HG02938 (cell line): ENCODE measurements at regions not wholly inside any gene's neighbourhood (a gene's known extent, or its start where the extent isn't known, plus 50 kb on each side); places are given as distances from the start of the nearest gene placed in this dataset.

Source experiments
- ATAC-seq: cut with Tn5 transposase; IDR thresholded peaks from one replicate; pipeline ENCODE4 v1.9.1; 2021; ENCODE audit warnings: mild to moderate bottlenecking, moderate library complexity; ENCODE audit not compliant: unreplicated experiment

DNA sequence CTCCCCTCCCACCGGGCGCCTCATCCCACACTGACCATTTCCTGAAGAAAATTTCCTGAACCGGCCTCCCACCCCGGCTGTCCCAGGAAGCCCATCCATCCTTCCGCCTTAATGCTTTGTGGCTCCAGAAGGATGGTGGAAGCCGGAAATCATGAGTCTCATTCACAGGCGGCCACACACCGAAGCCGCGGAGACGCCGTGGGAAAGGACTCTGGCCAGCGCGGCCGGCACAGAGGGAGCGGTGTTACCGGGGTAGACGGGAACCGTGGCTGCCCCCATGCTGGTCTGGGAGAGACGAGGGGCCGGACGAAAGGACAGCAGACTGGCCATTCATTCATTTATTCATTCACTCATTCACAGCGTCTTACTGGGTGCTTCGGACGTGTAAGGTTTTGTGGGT, 326.8 kb downstream of the SEC14L1 start:
- ATAC-seq, result no peak

DNA sequence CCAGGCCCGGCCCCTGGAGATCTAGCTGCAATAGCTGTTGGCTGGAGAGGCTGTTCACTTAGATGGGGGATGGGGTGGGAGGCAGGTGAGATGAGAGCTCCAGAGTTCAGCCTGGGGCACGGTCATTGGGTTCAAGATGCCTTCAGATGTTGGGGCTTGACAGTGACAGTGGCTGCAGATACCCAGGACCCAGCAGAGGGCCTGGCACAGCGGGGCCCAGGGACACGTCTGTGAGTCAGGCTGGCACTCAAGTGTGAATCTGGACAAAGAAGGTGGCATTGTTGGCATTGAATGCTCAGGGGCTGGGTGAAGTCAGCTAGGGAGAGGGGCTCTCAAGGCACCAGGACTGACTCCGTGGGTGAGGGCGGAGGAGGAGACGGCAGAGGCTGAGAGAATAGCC, 328.1 kb downstream of the SEC14L1 start:
- no peak for ATAC-seq

DNA sequence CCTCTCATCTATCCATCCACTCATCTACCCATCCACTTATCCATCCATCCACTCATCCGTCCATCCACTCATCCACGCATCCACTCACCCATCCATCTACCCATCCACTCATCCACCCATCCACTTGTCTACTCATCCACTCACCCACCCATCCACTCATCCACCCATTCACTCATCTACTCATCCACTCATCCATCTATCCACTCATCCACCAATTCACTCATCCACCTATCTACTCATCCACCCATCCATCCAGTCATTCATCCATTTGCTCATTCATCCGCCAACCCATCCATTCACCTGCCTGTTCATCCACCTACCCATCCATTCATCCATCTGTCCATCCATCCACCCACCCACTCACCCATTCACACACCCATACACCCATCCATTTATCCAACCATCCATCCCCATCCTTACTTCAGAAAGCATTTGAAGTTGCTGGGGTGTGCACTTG, 329.6 kb downstream of the SEC14L1 start:
- ATAC-seq, result no peak

DNA sequence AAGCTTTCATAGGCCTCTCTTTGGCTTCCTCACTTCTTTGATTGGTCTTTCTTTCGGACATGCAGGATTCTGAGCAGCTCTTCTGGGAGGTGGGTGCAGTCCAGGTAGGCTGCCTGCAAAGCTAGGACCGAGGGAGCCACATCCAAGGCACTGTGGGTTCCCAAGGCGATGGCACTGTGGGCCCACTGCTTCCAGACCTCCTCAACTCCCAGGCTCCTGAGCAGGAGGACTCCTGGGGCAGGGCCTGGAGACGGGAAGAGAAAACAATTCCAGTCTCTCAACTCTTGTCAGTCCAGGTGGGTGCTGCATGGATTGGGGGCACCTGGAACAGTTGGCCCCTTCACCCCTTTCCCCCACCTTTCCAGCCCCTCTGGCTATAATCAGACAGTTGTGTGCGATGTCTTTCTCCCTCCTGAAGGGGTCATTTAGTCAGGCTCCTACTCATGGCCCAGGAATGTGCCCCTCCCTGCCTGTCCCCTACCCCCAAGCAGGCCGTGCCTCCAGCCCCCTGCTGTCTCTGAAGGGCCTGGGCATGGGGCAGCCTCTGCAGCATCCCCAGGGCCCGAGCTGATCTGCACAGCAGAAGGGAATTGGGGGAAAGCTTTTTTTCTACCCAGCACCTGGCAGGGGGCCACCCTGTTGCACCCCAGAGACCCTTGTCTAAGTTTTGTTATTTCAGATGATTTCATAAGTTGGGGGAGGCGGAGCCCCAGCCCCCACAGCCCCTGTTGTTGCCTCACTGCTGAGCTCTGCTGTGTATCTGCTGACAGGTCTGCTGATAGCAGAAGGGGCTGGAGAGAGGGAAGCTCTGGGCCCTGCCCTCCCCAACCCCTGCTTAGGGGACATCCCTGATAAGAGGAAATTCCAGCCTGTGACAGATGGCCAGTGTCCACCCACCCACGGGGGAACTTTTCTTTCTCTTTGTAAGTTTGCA, 330.3 kb downstream of the SEC14L1 start:
- no peak for ATAC-seq

DNA sequence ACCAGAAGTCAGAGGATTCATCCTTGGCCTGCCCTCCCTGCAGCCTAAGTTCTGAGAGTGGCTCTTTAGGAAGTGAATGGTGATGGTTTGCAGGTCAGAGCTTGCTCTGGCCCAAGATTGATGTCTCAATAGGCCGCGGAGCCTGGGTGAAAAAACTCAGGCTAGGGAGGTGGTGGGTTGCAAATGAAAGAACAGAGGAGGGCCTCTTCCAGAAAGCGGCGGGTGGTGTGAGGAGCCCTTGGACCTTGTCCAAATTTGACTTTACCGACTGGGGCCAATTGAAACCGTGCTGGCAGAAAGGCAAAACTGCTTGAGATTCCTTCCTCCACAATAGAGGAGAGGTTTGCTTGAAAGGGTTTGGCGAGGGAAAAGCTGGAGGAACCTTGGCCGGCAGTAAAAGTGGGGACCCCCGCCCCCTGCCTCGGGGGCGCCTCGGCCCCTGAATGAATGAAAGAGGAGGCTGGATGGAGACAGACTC, 331.3 kb downstream of the SEC14L1 start:
- ATAC-seq, result no peak

DNA sequence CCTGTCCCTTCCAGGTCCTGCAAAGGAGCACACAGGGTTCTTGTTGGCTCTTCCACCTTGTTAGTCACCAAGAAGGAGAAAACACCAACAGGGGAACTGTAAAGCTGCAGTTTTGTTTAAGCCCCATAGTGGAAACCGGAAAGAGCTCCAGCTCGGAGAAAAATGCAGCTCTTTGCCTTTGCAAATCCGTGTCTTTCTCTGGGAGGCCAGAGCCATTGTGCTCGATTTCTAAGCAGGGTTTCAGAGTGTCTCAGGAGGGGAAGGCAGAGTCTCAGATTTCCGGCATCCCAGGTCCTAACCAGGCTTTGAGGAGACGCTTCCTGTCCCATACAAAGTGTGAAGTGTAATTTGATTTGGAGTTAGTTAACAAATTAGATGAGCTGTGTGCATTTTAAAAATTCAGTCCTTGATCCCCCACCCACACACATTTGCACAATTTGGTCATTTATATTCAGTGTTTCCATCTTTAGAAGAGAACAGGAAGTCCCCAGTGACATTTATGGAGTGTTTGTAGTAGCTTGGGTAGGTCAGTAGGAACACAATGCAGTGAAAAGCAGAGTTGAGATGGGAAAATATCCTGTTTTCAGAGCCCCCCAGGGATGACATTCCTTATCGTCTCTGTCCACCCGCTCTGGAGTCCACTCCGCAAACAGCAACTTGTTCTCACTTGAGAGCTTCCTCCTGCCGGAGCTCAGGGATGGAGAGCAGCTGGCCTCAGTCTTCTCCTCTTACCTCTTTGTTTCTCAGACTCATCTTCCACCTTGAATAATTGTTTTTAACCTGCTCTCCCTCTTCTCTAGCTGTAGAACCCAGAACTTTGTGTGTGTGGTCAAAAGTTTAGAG, 331.9 kb downstream of the SEC14L1 start:
- ATAC-seq, result no peak

DNA sequence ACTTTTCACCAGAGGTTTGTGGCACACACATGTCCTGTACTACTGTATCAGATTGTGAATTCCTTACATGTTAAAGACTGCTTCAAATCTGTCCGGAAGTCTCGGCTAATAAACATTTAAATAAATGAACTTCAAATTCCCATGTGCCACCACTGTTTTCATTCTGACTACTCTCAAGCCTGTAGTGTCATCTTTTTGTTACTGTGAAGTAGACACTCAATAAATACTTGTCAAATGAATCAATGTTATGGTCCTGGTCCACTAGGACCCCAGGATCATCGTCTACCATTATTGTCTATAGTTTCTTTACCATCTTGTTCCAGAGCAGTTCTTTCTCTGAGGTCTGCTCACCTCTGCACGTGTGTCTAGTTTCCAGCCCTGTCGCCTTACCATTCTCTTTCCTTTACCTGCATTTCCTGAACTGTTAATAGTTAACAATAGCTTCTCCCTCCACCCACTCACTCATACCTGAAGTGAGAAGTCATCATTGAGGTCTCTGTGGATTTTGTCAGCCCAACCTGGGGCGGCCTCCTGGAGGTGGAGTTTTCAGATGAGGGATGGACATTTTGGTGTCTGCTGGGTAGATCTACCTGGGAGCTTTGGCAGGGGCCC, 333.0 kb downstream of the SEC14L1 start:
- no peak for ATAC-seq

DNA sequence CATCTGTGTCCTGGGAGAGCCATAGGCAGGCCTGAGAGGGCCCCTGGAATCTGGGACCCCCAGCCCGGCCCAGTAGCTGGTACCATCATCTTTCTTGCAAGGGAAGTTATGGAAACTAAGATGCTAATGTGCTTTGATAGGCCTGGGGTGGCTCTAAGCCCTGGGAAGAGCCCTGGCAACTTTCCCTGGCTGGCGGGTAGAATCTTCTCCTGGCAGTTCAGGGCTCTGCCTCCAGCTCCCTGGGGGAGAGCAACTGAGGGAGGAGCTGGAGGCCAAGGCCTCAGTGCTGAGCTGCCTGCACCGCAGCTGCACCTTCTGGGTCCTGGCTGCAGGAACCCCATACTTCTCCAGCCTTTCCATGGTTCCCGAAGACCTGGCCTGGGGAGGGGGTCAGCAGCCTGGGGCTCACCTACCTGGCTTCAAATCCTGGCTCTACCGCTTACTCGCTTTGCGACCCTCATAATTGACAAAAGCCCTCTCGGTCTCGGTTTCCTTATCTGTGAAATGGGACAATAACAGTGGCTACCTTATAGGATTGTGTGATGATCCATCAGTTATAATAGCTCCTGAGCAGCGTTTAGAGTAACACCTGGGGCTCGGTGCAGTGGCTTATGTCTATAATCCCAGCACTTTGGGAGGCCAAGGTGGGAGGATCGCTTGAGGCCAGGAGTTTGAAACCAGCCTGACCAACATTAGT, 333.7 kb downstream of the SEC14L1 start:
- no peak for ATAC-seq

DNA sequence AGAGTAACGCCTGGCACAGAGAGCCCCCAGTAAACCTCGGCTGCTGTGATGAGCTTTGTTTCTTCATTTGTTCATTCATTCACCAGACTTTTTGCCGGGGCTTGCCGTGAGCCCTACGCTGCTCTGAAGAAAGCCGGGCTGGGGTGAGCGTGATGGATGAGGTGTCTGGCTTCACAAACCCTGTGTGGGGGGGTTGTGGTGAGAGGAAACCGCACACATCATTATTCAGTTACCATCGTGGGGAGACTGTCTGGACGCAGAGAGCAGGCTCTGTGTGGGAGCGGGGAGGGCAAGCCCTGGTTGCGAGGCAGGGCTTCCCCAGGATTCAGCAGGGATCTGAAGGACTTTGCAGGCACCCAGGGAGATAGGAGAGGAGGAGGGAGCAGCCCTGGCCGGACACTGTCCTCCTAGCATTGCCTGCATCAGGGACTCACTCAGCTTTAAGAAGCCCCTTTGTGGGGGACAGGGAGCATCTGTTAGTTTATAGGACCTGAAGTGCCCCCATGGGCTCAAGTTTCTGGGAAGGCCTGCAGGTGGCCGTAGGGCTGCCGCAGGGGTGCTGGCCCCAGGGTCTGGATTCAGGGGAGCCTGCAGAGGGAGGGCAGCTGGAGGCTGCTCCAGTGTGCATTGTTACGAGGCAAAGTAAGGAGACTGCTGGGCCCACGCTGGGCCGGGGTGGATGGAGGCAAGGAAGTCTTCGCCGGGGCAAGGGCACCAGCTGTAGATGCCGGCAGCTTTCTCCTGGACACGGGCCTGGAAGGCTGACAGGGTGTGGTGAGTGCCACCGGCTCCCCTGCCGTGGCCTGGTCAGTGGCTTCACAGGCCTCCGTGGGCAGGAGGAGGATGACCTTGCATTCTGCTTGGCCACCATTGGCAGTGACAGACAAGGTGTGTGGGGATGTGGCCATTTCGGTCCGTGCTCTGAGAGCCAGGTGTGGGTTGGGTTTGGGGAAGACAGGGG, 334.5 kb downstream of the SEC14L1 start:
- no peak for ATAC-seq

DNA sequence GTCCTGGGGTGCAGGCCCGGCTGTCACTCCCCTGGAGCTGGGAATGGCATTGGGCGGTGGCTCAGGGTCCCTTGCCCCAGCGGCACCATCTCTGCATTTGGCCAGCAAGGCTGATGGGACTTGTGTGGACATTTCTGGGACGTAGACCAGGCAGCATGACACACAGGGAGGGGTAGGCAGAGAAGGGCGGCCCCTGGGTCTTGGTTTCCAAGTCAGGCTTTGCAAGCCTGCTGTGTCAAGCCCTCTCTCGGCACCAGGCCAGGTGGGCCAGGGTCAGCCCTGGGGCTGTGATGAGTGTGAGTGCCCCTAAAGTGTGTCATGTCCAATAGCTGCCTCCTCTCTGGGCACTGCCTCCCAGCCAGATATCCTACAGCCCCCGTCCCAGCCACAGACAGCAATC, 335.2 kb downstream of the SEC14L1 start:
- no peak for ATAC-seq

DNA sequence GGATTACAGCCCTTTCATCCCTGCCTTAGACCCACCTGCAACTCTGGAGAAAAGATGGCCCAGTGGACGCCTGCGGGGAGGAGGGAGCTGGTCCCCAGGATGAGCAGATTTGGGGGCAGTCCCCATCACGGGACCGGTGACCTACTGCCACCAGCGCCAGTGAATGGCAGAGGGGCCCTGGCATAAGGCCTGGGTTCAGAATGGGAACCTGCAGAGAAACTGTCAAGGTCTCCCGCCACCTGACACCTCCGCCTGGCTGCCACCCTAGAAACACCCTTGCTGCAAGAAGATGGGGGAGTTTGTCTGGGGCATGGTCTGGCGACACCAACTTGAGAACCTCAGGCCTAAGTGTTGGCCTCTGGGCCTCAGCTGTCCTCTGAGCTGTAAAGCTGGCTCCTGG, 335.7 kb downstream of the SEC14L1 start:
- no peak for ATAC-seq

DNA sequence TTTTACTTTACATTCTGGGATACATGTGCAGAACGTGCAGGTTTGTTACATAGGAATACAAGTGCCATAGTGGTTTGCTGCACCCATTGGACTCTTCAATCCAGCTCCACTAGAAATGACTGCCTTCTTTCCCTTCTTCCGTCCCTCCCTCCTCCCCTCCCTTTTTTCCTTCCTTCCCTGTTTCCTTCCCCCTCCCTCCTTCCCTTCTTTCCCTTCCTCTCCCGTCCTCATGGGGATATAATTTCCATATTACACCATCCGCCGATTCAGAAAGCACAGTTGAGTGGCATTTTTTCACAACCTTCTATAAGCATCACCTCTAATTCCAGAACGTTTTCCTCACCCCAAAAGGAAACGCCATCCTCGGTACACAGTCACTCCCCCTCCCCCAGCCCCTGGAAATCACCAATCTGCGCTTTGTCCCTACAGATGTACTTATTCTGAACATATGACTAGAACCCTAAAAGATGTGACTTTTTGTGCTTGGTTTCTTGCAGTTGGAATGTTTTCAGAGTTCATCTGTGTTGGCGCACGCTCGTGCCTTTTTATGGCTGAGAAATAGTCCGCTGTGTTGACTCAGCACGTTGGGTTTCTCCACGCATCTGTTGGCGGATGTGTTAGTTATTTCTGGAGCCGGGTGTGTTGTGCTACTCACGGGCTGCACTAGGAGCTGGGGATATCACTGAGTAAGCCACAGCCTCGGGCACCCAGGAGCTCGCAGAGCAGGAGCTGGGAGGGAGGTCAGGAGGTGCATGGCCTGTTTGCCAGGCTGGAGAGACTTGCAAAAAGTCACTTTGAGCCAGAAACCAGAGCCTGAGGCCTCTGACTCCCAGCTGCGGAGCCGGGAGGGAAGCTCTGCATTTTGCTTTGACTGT, 336.4 kb downstream of the SEC14L1 start:
- ATAC-seq, result no peak

DNA sequence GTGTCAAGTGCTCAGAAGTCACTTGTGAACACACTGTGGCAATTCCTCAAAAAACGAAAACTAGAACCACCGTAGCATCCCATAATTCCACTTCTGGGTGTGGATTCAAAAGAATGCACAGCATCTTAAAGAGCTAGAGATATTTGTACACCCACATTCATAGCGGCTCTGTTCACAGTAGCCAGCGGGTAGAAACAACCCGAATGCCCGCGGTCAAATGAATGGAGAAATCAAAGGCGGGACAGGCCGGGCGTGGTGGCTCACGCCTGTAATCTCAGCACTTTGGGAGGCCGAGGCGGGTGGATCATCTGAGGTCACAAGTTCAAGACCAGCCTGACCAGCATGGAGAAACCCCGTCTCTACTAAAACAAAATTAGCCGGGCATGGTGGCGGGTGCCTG, 337.5 kb downstream of the SEC14L1 start:
- ATAC-seq, result no peak

DNA sequence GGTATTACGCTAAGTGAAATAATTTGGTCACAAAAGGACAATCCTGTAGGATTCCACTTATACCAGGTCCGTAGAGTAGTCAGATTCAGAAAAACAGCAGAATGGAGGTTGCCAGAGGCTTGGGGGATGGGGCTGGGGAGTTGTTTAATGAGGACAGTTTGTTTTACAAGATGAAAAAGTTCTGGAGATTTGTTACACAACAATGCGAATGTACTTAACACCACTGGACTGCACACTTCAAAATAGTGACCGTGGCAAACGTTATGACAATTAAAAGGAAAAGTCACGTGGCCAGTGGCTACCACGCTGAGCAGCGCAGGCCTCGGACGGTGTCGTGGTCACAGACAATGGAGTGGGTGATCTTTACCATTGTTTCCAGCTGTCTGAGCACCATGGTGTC, 338.1 kb downstream of the SEC14L1 start:
- ATAC-seq, result no peak

DNA sequence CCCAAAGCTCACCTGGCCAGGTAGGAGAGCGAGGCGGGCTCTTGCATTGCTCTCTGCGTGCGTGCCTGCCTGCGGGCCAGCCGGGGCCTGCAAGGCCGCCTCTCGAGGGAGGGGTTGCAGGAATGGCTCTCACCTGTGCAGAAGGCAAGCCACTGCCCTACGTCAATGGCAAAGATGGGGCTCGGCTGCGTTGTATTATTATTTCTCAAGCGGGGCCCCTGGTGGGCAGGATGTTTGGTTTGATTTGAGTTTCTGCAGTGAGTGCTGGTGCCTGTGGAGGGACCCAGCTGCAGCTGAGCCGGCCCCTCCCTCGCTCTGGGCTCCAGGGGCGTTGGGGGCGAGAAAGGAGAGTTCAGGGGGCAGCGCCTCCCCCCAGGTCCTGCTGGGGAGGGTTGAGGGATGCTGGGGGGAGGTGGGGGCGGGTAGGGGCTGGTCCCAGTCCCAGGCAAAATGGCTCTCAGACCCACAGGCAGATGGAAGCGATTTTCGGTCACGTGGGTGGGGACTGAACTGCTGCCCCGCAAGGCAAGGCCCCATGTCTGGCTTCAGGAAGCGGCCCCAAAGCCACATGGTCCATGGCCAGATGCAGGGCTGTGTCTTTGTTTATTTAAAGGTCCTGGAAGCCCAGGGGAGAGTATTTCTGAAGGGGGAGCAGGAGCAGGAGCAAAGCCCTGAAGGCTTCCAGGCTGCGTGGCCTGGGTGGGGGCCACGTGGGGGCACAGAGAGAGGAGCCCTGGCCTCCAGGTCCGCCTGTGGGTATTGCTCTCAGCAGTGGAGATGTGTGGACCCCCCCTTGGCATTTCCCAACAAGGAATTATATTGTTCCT, 338.8 kb downstream of the SEC14L1 start:
- no peak for ATAC-seq

DNA sequence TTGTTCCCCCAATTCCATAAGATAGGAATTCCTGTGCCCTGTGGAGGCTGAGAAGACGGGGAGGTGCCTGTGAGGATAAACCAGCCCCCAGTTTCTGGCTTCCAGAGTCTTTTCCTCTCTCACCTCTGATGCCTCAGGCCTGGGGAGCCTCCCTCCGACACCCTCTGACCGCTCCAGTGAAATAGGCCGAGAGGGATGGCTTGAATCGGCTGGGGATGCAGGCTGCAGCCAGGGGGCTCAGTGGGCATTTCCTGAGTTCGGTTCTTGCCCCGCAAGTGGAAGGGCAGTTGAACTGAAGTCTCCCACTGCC, 339.4 kb downstream of the SEC14L1 start:
- ATAC-seq, result no peak

DNA sequence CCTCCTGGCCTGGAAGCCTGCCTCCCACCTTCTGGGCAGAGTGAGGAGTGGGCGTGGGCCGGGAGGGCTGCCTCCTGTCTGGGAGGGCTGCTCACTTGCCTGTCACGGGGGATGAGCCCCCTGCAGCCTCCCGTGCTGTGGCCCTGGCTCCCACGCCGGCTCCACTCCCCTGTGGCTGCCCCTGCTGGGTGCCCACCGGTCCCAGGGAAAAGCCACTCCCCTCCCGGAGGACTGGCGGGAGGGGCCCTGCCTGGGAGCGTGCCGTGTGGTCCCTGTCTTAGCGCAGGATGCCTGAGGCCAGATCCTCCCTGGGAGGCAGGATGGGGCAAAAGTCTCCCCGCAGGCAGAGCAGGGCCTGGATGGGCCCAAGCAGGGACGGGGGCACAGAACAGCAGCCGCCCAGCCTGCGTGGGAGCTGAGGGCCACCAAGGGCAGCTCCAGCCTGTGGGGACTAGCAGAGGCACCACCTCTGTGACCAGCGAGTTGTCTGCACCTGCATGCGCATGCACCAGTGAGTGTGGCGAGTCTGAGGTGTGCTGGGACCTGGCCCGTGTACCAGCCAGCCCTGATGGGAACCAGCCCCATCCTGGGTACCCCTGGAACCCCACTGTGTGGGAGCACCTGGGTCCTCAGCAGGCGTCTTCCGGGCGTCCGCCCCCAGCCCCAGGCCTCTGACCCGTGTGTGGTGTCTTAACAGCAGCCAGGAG, 339.9 kb downstream of the SEC14L1 start:
- no peak for ATAC-seq
